HG03571 (cell line): ENCODE measurements at regions not wholly inside any gene's neighbourhood (a gene's known extent, or its start where the extent isn't known, plus 50 kb on each side); places are given as distances from the start of the nearest gene placed in this dataset.
"Not testable (repeated sequence)": the region's sequence is repeated elsewhere in the genome, so short reads cannot be mapped to it uniquely, and the experiment has no call there.

ENCODE experiments used
- ATAC-seq: cut with Tn5 transposase; IDR thresholded peaks from one replicate; pipeline ENCODE4 v1.9.1; 2021; ENCODE audit not compliant: unreplicated experiment

- no peak for ATAC-seq
Observed at GRCh38 chr12:89289720-89290119, 62.6 kb downstream of the DUSP6 start.

GRCh38 chr12:89288959-89289358 is 63.3 kb downstream of the DUSP6 start:
- no peak for ATAC-seq

DNA sequence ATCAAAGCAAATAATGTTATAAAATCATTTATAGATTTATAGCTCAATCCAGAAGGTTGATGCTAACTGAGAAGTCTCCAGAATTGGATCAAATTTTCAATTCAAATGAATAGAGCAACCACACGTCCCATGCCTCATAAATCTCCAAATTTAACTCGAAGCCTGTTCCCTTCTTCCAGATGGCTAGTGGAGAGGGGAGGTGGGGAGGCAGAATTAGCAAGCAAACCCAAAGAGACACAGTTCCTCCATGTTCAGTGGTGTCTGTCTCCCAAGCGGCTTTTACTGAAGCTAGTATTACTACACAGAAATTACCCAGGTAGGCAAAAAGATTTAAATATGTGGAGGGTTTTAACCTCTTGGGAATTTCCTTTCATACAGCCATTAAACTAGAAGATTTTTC is 65.8 kb downstream of the DUSP6 start:
- ATAC-seq: no peak

DNA sequence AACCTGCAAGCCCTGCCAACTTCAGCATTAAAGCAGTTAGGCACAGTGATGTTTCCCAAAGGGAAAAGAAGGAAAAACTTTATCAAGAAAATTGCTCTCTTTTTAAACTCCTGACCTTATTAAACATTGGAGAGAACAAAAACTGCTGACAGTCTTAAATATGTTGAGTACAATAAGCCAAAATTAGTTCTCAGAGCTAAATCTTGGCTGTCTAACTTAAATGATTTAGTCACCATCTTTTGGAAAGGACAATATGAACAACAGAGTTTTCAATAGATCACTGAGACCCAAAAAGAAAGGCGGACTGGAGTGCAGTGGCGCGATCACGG is 70.8 kb downstream of the DUSP6 start:
- no peak for ATAC-seq

DNA sequence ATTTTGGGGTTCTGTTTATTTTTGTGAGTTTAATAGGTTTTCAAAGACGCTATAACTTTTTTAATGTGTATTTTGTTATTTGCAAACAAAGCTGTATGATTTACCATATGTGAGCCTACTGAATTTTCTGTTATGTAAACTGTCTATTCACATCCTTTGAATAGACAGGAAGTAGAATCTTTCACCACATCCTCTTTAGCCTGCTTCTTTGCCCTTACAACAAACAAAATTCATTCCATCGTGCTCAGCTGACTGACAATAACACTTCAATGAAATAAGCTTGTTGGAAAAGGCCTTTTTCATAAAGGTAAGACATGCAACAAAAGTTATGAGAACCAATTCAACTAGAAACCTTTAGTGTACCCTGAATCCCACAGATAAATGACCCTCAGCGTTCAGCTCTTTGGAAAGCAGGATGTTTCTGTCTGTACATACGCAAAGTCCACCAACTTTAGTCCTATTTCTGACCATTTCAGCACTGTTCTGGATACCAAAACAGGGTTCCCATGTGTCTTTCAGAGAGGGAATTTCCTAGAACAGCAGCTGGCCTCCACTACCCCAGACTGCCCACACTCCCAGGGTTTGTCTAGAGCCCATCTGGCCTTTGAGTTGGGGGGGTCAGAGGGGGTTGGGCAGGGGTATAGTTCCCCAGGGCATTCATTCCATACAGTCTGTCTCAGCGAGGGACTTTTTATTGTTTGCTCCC is 71.3 kb downstream of the DUSP6 start:
- no peak for ATAC-seq

GRCh38 chr12:89279499-89279898 is 72.8 kb downstream of the DUSP6 start:
- ATAC-seq: no peak

DNA sequence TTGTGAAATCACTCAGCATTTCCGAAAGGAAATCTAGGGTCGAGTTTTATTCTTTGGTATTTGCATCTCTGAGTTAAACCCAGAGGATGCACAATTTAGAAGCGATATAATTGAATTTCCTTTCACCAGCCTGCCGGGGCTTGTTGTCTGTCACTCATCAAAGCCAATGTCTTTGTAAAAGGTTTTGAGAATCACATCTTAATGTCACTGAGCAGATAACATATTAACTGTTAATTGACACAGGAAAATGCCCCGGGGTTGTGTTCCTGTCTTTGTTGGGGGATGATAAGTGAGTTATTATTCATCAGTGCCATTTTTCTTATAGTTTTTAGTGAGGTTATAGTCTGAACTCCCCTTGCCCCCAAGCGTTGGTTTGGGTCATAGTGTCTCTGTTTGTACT is 73.4 kb downstream of the DUSP6 start:
- ATAC-seq: no peak

DNA sequence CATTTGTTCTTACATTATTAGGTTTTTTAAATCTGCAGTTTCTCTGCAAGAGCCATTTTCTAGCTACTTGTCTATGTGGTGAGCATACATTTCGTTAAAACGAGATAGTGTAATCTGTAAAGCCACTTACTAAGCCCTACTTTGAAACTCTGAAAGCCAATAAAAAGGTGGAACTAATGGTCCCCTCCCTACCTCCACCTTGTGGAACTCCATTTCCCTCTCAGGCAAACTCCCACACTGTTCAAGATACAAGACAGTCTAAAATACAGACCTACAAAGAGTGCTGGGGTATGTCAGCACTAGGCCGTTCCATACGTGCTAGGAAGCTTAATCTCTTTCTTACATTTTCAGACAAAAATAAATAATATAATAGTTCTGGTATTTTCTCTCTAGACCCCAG is 74.1 kb downstream of the DUSP6 start:
- no peak for ATAC-seq

- no peak for ATAC-seq
Observed at GRCh38 chr12:89276860-89277259, 75.4 kb downstream of the DUSP6 start.

- no peak for ATAC-seq
Observed at GRCh38 chr12:89273525-89273924, 78.8 kb downstream of the DUSP6 start.

- ATAC-seq: no peak
Observed at GRCh38 chr12:89270548-89270947, 81.8 kb downstream of the DUSP6 start.

GRCh38 chr12:89269174-89269573 is 83.1 kb downstream of the DUSP6 start:
- ATAC-seq: no peak

DNA sequence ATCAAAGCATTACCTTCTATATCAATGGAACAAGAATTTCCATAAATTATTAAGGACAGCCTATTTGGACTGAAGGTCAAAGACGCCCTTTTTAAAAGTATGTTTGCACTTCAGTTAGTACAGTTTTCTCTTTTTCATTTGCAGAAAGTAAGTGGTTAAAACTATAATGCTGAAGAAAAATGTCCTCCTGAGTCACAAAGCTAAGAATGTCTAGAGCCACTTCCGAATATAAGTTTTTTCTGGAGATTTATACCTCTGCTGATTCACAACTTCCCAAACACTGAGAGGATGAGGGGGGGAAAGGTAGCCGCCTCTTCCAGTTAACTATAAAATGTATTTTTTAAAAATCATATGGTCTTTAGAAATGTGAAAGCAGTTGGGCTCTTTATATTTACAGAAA is 84.9 kb downstream of the DUSP6 start:
- no peak for ATAC-seq

GRCh38 chr12:89266574-89267188 is 85.6 kb downstream of the DUSP6 start:
- not testable (repeated sequence) for ATAC-seq

- ATAC-seq: no peak
Observed at GRCh38 chr12:89264837-89265236, 87.5 kb downstream of the DUSP6 start.

DNA sequence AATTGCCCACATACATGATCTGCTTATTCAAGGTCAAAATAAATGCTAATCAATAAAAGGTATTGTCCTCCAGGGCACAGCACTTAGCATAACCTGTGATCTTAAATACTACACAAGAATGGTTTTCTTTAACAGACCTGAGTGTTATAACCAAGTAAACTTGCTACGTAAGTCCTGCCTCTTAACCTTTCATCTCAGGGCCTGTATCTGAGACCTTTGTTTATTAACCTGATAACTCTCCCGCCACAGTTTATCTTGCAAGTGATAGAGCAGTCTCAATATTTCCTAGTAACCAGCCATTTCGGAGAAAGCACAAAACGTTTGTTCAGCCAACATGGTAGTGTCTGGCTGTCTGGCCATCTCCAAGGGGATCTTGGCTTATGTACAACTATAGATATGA is 88.4 kb downstream of the DUSP6 start:
- ATAC-seq: no peak

GRCh38 chr12:89262855-89263552 is 89.3 kb downstream of the DUSP6 start:
- ATAC-seq: no peak

DNA sequence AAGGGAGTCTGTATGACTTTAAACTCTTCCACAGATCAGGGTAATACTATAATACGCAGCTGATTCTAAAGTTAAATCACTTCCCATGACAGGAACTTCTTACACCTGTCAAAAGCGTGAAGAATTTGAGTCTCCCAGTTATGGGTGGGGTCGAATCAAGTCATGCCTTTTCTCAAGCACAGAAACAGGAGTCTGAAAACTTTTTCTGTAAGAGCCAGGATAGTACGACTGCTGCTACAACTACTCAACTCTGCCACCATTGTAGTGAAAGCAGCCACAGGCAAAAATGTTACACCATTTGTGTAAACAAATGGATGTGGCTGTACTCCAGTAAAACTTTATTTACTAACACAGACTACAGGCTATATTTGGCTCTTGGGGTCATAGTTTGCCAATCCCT is 90.3 kb downstream of the DUSP6 start:
- no peak for ATAC-seq

GRCh38 chr12:89260841-89261637 is 91.3 kb downstream of the DUSP6 start:
- ATAC-seq: no peak

- ATAC-seq: no peak
Observed at GRCh38 chr12:89259821-89260220, 92.5 kb downstream of the DUSP6 start.

- ATAC-seq: no peak
Observed at GRCh38 chr12:89258240-89258969, 93.9 kb downstream of the DUSP6 start.
